Right cardiac atrium (tissue), 5 donors: ENCODE measurements at regions not wholly inside any gene's neighbourhood (a gene's known extent, or its start where the extent isn't known, plus 50 kb on each side); places are given as distances from the start of the nearest gene placed in this dataset.
A peak's percentile ranks its signal among the peaks of the same experiment; 100 is the strongest.
"Not testable (repeated sequence)": the region's sequence is repeated elsewhere in the genome, so short reads cannot be mapped to it uniquely, and the experiment has no call there.

Experiments used
- ATAC-seq, 2 donors: fragments of 200-7000 bp; cut with Tn5 transposase; one replicate each; pipeline versions ENCODE4 v1.8.0 to v1.9.1; 2020; ENCODE audit warnings: moderate library complexity in 2 of 2, mild to moderate bottlenecking in 1 of 2
- DNase-seq, 3 donors: peaks; one replicate each; pipeline ENCODE4 v3.0.0-alpha.2; 2020
- H3K27ac ChIP-seq: one replicate; pipeline ENCODE4 v1.5.1; 2013; ENCODE audit warnings: mild to moderate bottlenecking, low read length, control low read depth, moderate library complexity
- H3K27me3 ChIP-seq: one replicate; pipeline ENCODE4 v1.6.1; 2013; ENCODE audit not compliant: control insufficient read depth, insufficient read depth
- H3K4me1 ChIP-seq: one replicate; pipeline ENCODE4 v1.6.1; 2013; ENCODE audit warnings: low read length; ENCODE audit not compliant: control insufficient read depth, insufficient read depth
- H3K4me3 ChIP-seq: one replicate; pipeline ENCODE4 v1.5.1; 2013; ENCODE audit warnings: low read length, control low read depth
- H3K9me3 ChIP-seq: one replicate; pipeline ENCODE4 v1.6.1; 2013; ENCODE audit warnings: low read length; ENCODE audit not compliant: control insufficient read depth
- WGBS: extraction: QIAGEN DNeasy Blood & Tissue Kit; methylation state at CpG from one replicate; pipeline ENCODE4 v1.1.7; 2013; 5-methylcytosine and 5-hydroxymethylcytosine counted together
- intact Hi-C, 4 donors: fragments of 100-400 bp; cut with DNase I; formaldehyde crosslinking; loops; one replicate each; pipeline versions ENCODE4 v1.11.0 to v1.14.0; 2022 to 2023
- donor health status: healthy with polysubstance abuse.
- donor health status: DM: no; HTN: yes; CAD: no.
- donor health status: DM: no; HTN: no; CAD: no.
- donor health status: DM: no; HTN: yes; CAD: no; lungs with severe emphysema.
- donor health status: DM: yes; HTN: yes; CAD: no.

DNA sequence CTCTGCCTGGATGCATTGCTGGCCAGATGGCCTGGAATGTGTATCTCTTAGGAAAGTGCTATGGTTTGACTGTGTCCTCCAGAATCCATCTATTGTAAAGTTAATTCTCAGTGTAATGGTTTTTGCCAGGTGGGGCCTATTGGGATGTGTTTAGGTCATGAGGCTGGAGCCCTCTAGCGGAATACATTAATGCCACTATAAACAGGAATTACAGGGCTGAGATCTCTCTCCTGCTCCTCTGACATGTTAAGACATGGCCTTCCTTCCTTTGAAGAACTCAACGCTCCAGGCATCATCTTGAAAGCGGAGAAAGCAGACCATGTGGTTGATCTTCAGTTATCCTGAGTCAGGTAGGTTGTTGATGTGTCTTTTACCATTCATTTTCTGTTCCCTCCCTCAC is 276.4 kb downstream of the RPIA start:
- Histone ChIP-seq H3K9me3 (no peaks in the 10 kb centered on the region), H3K4me1 (no peaks in the 10 kb centered on the region), H3K27ac (no peak overlapping the region), H3K27me3 (no peaks in the 10 kb centered on the region), H3K4me3 (no peak overlapping the region)
- no peak for DNase-seq
- ATAC-seq: no peak
- intact Hi-C loops: no loop called here
- WGBS: 81% methylated on average over 3 of the region's 3 CpGs

DNA sequence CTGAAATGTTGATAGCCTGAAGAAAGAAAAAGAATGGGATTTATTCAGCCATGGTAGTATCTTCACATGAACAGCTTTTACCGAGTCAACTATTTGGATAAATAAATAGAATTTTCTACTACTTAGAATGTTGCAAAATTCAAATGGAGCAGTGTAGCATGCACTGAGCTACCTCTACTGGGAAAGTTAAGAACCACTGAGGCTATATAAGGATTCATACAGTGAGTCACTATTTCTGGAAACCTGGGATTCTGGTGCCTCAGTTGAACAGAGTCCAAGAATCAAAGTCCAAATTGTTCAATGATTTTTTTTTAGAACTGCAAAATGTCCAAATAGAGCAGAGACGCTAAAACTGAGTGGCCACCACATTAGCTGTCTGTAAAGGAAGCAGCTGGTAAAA is 286.5 kb downstream of the RPIA start:
- H3K9me3 ChIP-seq, intact Hi-C loops, H3K4me1 ChIP-seq, ATAC-seq, DNase-seq, H3K27me3 ChIP-seq, H3K27ac ChIP-seq, H3K4me3 ChIP-seq: not testable (repeated sequence)
- WGBS: 30% methylated on average over 2 of the region's 2 CpGs

- H3K9me3 ChIP-seq, H3K4me3 ChIP-seq, ATAC-seq, intact Hi-C loops, H3K27me3 ChIP-seq, H3K4me1 ChIP-seq, H3K27ac ChIP-seq: not testable (repeated sequence)
- 50% methylated on average over 1 of the region's 1 CpG for WGBS
- DNase-seq: peak; percentile 73 to 92 (median 90)
Observed at GRCh38 chr2:88978446-88978845, 287.0 kb downstream of the RPIA start.

- DNase-seq, H3K4me3 ChIP-seq, H3K4me1 ChIP-seq, H3K9me3 ChIP-seq, H3K27me3 ChIP-seq, intact Hi-C loops, ATAC-seq, H3K27ac ChIP-seq: not testable (repeated sequence)
- 76% methylated on average over 2 of the region's 2 CpGs for WGBS
Observed at GRCh38 chr2:88984079-88984478, 292.6 kb downstream of the RPIA start.

DNA sequence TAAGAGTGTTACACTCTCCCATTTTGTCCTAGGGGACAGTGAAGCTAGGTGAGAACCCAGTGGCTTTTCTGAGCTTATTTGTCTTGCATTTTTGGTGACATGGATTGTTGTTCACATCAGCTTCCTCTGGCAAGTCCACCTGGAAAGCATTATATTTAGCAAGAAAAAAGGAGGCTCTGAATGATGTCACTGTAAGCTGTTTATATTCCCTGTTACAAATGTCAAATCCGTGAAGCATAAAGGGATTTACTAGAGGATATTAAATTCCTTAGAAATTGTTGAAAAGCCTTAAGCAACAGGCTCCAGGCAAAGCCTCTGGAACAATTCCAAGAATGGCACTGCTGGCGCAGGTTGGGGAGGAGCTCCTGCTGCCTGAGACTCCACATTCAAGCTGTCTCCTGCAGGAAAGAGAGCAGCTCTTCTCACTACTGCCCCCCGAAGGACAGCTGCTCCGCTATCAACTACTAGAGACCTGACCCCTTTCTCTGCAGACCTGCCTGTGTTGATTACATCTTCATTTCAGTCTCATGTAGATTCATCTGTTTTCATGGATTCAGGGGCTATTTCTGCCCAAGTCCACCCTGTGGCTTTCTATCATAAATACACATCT is 295.4 kb downstream of the RPIA start:
- H3K4me1 ChIP-seq, DNase-seq, H3K27me3 ChIP-seq, ATAC-seq, H3K9me3 ChIP-seq, intact Hi-C loops, H3K4me3 ChIP-seq, H3K27ac ChIP-seq: not testable (repeated sequence)
- 17% methylated on average over 4 of the region's 4 CpGs for WGBS

- H3K4me3 ChIP-seq, DNase-seq, H3K27me3 ChIP-seq, ATAC-seq, H3K27ac ChIP-seq, H3K4me1 ChIP-seq, H3K9me3 ChIP-seq, intact Hi-C loops: not testable (repeated sequence)
Observed at GRCh38 chr2:88988617-88989016, 297.1 kb downstream of the RPIA start.

- DNase-seq, H3K4me3 ChIP-seq: not testable (repeated sequence)
- 88% methylated on average over 3 of the region's 3 CpGs for WGBS
Observed at GRCh38 chr2:88992819-88993218, 301.3 kb downstream of the RPIA start.

GRCh38 chr2:88994856-88995255 is 303.4 kb downstream of the RPIA start:
- H3K9me3 ChIP-seq: not testable (repeated sequence)

More at GRCh38 chr2:88992819-88993218, 301.3 kb downstream of the RPIA start:
- intact Hi-C loops, ATAC-seq, H3K27me3 ChIP-seq, H3K27ac ChIP-seq, H3K9me3 ChIP-seq, H3K4me1 ChIP-seq: not testable (repeated sequence)

GRCh38 chr2:88996588-88996987 is 305.1 kb downstream of the RPIA start:
- intact Hi-C loops, H3K4me3 ChIP-seq, H3K4me1 ChIP-seq, H3K27me3 ChIP-seq, H3K9me3 ChIP-seq, ATAC-seq, DNase-seq, H3K27ac ChIP-seq: not testable (repeated sequence)

More at GRCh38 chr2:88994856-88995255, 303.4 kb downstream of the RPIA start:
- H3K4me1 ChIP-seq, H3K4me3 ChIP-seq, ATAC-seq, H3K27ac ChIP-seq, DNase-seq, H3K27me3 ChIP-seq, intact Hi-C loops: not testable (repeated sequence)
- WGBS: no CpG with 5 or more reads among the region's 1 CpG

- Histone ChIP-seq H3K4me3 (no peak overlapping the region), H3K9me3 (no peaks in the 10 kb centered on the region), H3K27ac (no peak overlapping the region), H3K4me1 (no peaks in the 10 kb centered on the region), H3K27me3 (no peaks in the 10 kb centered on the region)
- WGBS: 91% methylated on average over 10 of the region's 10 CpGs
- DNase-seq (no peak), ATAC-seq (no peak)
- intact Hi-C loops: no loop called here
Observed at GRCh38 chr2:88999365-88999764, 307.9 kb downstream of the RPIA start.

GRCh38 chr2:89000235-89000634 is 308.8 kb downstream of the RPIA start:
- DNase-seq (no peak), ATAC-seq (no peak)
- WGBS: 77% methylated on average over 5 of the region's 5 CpGs
- Histone ChIP-seq H3K4me1 (no peaks in the 10 kb centered on the region), H3K27ac (no peak overlapping the region), H3K27me3 (no peaks in the 10 kb centered on the region), H3K9me3 (no peaks in the 10 kb centered on the region), H3K4me3 (no peak overlapping the region)
- intact Hi-C loops: no loop called here

GRCh38 chr2:89004238-89004637 is 312.8 kb downstream of the RPIA start:
- not testable (repeated sequence) for H3K9me3 ChIP-seq

More at GRCh38 chr2:89004238-89004637, 312.8 kb downstream of the RPIA start:
- H3K4me3 ChIP-seq, intact Hi-C loops, H3K27ac ChIP-seq, DNase-seq, H3K4me1 ChIP-seq, H3K27me3 ChIP-seq, ATAC-seq: not testable (repeated sequence)
- WGBS: 38% methylated on average over 1 of the region's 1 CpG
